ENCODE measurements at regions not wholly inside any gene's neighbourhood (a gene's known extent, or its start where the extent isn't known, plus 50 kb on each side); places are given as distances from the start of the nearest gene placed in this dataset.

DNA sequence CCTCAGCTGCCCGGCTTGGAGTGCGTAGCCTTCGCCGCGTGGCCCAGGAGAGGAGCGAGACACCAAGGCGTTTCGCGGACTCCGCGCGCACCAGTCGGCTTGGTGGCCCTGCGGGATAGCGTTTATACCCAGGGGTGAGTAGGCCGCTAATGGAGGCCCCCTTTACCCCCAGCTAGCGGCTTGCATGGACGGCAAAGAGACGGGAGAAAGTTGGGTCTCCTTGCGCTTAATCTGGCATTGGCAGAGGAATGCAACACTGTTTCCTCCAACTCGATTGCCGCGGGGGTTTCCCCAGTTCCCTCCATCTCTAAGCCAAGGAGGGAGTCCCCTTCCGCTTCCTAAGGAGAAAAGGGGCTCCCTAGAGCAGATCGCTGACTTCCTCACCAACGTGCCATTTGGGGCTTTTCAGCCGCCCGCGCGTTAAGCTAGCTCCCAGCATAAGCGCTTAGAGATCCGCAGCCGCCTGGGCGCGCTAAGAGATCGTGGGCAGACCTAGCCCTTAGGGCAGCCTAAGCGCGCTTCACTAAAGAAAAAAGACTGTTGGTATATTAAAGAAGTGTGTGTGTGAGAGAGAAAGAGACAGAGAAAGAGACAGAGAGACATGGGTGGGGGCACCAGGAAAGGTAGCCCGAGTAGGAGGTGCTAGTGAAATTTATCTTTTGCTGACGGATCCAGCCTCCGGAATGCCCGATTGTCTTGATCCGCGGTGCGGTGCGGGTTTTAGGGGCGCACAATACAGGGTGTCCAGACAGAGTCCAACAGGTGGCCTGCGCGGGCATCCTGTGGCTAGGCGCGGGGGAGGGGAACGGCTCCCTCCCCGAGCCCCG lies 597.9 kb upstream of the SGCD start:
- TF ChIP-seq, protein P1, sequence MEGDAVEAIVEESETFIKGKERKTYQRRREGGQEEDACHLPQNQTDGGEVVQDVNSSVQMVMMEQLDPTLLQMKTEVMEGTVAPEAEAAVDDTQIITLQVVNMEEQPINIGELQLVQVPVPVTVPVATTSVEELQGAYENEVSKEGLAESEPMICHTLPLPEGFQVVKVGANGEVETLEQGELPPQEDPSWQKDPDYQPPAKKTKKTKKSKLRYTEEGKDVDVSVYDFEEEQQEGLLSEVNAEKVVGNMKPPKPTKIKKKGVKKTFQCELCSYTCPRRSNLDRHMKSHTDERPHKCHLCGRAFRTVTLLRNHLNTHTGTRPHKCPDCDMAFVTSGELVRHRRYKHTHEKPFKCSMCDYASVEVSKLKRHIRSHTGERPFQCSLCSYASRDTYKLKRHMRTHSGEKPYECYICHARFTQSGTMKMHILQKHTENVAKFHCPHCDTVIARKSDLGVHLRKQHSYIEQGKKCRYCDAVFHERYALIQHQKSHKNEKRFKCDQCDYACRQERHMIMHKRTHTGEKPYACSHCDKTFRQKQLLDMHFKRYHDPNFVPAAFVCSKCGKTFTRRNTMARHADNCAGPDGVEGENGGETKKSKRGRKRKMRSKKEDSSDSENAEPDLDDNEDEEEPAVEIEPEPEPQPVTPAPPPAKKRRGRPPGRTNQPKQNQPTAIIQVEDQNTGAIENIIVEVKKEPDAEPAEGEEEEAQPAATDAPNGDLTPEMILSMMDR (IDR thresholded peaks at IDR 0.05) = no peak
- TF ChIP-seq RAD21 (conservative IDR thresholded peaks at IDR 0.05 in 1 of 2, IDR thresholded peaks at IDR 0.05 in 1 of 2) (no peak), POLR2A (IDR thresholded peaks at IDR 0.05; ENCODE audit: low read length) (no peak), KDM1A (IDR thresholded peaks at IDR 0.05; ENCODE audit: low read depth) (no peak), JUN (IDR thresholded peaks at IDR 0.05) (no peak), SMC3 (IDR thresholded peaks at IDR 0.05) (no peak)
- TF ChIP-seq, protein P2, sequence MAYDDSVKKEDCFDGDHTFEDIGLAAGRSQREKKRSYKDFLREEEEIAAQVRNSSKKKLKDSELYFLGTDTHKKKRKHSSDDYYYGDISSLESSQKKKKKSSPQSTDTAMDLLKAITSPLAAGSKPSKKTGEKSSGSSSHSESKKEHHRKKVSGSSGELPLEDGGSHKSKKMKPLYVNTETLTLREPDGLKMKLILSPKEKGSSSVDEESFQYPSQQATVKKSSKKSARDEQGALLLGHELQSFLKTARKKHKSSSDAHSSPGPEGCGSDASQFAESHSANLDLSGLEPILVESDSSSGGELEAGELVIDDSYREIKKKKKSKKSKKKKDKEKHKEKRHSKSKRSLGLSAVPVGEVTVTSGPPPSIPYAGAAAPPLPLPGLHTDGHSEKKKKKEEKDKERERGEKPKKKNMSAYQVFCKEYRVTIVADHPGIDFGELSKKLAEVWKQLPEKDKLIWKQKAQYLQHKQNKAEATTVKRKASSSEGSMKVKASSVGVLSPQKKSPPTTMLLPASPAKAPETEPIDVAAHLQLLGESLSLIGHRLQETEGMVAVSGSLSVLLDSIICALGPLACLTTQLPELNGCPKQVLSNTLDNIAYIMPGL (CRISPR knock-in tag; IDR thresholded peaks at IDR 0.05; ENCODE audit: borderline replicate concordance) = no peak

All from A549 (cell line).